COLO668 (cell line): ENCODE measurements at regions not wholly inside any gene's neighbourhood (a gene's known extent, or its start where the extent isn't known, plus 50 kb on each side); places are given as distances from the start of the nearest gene placed in this dataset.
"Not testable (repeated sequence)": the region's sequence is repeated elsewhere in the genome, so short reads cannot be mapped to it uniquely, and the experiment has no call there.

Experiments used
- DNase-seq: peaks from one replicate; lab custom pipeline; 2025; ENCODE audit not compliant: unreplicated experiment; lab: John Stamatoyannopoulos, UW

DNA sequence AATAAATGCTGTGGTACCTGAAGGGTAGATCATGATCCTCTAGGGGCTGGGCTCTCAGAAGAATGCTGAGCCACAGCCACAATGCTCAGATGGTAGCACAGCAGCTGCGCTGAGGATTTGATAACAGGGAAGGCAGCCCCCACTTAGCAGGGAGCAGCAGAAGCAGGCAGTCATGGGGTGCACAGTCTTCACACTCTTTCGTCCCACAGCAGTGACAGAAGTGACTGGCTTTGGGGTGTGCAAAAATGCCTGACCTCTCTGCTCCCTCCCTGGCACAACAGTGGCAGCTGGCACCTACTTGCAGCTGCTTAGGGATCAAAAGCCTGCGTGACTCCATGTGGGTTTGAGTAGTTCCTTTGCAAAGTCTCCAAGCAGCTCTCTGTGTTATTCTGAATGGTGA is 1349.8 kb upstream of the RAG2 start:
- no peak for DNase-seq

DNA sequence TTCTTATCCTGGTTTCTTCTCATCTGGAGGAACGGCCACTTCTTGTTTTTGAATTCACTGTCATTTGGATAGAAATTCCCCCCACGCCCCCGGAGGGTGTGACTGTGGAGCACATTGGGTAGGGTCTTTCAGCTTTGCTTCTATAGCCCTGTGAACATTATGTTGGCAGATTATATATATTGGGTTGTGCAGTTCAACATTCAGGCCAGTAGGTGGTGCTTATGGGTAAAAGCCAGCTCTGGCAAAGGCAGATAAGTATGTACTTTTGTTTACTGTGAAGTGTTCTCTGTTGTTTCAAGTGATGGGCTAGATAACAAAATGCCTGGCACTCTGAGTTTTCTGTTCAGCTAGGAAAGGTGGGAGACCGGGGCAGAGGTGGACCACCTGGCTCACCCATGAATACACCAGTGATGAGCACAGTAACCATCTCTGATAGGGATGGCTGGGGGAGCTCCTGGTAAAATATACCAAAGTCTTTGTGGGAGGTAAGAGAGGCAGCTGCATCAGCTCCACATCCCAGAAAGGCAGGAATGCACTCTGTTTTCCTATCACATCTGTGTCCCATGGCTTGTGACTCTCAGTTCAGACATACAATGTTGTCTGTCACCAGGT is 1348.2 kb upstream of the RAG2 start:
- DNase-seq: peak; percentile 36

DNA sequence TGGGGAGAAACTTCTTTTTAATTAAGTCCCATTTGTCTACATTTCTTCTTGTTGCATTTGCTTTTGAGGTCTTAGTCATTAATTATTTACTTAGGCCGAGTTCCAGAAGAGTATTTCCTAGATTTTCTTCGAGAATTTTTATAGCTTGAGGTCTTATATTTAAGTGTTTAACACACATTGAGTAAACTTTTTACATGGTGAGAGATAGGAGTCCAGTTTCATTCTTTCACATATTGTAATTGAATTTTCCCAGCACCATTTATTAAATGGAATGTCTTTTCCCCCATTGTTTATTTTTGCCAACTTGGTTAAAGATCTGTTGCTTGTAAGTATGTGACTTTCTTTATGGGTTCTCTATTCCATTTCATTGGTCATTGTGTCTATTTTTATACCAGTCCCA is 1344.0 kb upstream of the RAG2 start:
- no peak for DNase-seq

DNA sequence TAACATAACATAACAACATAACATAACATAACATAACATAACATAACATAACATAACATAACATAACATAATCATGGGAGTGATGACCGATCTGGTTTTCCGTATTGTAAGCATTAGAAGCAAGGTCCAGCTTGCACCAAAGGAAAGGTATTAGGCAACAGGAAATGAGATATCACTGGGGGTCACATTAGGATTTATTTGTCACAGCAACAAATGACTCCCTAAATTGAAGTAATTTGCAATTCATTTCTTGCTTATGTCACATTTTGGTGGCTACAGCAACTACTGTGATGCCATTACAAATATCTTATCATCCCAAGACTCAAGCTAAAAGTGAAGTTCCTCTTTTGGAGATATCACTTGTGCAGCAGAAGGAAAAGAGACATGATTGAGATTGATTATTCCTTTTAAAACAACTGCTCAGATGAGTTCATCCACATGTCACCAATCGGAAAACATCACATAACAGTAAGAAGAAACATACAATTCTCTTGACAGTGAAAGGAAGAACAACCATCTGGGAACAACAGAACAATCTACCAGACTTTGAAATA is 1331.1 kb upstream of the RAG2 start:
- no peak for DNase-seq

DNA sequence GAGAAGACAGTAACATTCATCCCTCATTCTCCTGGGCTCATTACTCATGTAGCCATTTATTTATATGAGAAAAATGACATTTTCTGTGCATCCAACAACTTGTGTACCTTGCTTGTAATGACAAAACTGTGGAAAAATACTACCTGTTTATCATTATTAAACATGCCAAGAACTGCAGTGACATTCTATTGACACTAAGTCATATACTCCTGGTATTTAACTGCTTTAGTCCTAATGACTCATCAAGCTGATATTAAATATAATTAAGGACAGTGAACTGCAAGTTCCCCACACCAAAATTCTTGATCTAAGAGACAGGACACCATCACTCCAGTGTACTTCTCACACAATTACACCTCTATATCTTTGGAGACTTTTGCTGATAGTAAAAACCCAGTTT is 1328.7 kb upstream of the RAG2 start:
- no peak for DNase-seq

DNA sequence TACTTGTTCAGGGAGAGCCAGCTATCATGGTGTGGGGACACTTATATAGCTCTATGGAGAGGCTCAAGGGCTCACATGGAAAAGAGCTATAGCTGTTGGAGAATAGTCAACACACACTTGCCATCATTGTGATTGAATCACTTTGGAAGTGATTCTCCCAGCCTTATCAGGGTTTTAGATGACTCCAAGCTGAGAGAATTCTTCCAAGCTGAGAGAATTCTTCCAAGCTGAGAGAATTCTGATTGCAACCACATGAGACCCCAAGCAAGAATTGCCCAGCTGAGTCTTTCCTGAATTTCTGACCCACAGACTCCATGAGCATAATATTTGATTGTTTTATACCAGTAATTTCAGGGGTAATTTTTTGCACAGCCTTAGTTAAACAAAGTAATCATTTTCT is 1318.3 kb upstream of the RAG2 start:
- DNase-seq: no peak

DNA sequence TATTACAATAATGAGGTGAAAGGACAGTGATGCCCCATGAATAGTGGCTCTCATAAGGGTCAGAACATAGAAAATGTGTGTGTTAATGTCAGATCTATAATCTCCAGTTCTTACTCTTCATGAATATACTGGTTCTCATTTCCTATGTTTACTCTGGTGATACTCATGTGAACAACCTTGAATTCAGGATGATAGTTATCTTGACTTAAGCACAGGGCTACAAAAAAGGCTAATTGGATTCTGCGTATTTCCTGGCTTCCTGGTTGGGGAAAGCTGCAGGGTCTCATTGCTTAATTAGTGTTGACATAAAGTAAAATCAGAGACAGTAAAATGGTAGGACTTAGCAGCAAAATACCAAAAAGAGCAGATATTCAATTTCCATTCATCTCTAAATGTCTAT is 1316.8 kb upstream of the RAG2 start:
- DNase-seq: no peak

DNA sequence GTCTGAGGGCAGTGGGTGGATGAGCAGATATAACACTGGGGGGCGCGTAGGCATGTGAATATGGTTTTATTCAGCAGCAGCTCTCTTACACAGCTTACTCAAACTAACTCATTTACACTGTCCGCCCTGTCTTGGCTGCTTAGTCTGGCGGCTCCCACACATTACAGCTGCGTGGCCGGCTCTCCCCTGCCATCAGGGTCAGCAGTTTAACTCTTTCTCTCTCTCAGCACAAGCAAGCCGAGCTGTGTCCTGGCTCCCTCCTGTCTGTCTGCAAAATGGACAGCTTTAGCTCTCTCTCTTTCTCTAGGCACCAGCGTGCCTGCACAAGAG is 1310.1 kb upstream of the RAG2 start:
- DNase-seq: no peak

DNA sequence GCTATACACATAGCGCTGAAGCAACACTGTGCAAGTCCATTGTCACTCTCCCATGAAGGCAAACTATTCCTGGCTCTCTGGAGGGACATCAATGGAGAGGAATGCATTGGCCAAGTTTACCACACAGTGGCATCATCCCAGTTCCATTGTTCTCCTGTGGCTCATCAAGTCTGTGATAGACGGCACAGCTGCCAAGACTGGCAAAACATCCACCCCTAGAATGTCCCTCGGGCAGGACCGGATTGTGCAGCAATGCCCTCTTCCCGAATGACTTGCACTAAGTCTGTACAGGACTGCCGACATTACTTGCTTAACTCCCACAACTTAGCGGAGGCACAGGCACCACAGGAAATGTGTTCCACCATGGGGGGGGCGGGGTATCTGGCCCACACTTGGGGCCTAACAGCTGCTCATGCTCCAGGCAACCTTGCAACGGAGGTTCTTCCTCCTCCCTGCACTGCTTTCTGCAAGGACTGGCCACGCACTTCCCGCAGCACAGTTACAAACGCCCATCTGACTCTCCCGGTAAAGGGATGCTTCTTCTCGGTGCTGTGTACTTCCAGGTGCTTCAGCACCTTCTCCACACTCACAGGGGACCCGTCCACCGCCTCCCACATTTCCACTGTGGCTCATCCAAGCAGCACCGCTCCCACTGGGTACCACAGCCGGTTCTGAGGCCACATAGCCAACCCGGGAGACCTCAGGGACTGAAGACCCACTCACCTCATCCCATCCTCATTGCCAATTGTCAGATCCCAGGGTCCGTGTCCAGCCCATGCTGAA is 1309.6 kb upstream of the RAG2 start:
- no peak for DNase-seq

DNA sequence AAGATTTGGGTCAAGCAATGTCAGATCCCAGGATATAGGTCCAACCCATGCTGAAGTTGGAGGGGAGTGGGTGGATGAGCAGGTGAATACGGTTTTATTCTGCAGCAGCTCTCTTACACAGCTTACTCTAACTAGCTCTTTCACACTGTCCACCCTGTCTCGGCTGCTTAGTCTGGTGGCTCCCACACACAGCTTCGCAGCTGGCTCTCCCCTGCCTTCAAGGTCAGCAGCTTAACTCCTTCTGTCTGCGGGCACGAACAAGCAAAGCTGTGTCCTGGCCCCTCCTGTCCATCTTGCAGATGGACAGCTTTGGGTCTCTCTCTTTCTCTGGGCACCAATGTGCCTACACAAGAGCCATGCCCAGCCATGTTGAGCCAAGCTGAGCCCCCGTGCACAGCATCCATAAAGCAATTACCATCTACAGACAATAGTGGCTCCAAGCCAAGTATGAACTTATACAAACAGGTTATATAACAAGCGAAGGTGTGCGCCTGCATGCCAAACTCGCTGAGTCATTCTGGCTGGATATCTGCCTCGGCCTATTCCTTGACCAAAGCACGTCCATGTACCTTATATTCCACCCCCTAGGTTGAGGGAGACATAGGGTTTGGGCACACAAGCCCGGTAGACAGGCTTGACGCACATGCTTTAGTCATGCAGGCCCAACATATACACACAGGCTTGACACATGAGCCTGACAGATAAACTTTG is 1307.8 kb upstream of the RAG2 start:
- DNase-seq: no peak

DNA sequence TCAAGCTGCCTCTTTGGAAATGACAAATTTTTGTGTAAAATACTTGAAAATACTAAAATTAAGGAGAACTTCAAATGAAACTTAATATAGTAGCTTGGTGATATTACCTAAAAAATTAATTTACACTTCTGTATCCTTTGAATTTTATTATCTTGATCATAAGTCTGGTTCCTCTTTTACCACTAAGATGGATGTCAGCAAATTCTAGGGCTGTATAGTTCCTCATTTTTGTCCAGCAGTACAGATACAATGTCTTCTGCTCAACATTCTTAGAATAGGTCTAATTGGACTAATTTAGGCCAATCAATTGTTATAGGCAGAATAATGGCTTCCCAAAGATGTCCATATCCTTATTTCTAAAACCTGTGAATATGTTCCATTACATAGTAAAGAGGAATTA is 1298.0 kb upstream of the RAG2 start:
- no peak for DNase-seq

DNA sequence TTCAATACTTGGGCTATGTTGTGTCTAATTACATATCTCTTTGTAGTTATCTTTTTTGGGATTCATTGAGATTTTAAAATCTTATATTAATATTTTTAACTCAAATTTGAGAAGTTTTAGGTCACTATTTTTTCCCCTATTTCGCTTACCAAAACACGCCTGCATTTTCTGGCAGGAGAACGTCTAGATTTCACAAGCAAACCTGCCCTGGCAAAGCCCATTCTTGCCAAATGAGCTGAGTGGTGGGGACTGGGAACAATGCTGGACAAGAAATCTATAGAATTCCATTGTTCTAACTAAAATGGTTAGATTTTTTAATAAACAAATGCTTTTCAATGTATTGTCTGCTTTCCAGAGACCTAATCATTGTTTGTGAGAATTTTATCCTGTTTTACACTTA is 1283.7 kb upstream of the RAG2 start:
- no peak for DNase-seq

DNA sequence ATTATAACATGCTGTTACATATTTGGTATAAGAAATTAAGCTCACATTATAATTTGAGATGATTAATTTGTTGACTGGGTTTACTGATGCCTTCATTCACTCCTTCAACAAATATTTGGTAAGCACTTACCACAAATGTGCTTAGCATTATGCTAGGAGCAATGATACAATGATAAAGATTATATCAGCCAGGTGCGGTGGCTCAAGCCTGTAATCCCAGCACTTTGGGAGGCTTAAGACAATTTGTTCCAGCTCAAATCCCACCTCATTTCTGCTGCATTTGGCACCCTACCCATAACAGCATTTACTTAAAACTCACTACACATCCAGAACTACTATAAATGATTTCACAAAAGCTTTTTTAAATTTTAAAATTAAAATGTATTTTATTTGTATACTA is 1263.6 kb upstream of the RAG2 start:
- DNase-seq: no peak

DNA sequence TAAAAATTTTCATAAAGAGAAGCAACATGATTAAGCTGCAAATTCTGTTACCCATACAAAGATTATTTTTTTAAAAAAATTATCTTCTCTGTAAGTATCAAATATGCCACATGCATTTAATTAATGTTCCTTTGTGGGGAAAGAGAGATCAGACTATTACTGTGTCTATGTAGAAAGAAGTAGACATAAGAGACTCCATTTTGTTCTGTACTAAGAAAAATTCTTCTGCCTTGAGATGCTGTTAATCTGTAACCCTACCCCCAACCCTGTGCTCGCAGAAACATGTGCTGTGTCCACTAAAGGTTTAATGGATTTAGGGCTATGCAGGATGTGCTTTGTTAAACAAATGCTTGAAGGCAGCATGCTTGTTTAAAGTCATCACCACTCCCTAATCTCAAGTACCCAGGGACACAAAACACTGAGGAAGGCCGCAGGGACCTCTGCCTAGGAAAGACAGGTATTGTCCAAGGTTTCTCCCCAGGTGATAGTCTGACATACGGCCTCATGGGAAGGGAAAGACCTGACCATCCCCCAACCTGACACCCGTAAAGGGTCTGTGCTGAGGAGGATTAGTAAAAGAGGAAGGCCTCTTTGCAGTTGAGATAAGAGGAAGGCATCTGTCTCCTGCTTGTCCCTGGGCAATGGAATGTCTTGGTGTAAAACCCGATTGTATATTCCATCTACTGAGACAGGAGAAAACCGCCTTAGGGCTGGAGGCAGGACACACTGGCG is 1260.9 kb upstream of the RAG2 start:
- DNase-seq: not testable (repeated sequence)

DNA sequence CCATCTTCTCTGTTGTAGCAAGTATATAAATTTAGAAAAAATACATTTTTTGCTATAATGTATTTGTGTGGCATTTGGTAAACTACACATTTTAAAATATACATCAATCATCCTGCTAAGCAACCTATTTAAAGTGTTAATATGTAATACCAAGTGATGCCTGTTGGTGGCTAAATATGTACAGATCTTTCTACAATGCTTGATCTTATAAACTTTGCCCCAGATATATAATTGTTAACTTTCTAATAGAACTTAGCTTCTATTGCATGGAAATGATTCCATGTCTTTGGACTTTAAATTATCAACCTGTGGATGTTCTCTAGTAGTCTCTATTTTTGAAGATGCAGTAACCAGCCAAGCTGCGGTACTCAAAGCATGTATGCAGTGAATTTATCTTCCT is 1260.4 kb upstream of the RAG2 start:
- no peak for DNase-seq

DNA sequence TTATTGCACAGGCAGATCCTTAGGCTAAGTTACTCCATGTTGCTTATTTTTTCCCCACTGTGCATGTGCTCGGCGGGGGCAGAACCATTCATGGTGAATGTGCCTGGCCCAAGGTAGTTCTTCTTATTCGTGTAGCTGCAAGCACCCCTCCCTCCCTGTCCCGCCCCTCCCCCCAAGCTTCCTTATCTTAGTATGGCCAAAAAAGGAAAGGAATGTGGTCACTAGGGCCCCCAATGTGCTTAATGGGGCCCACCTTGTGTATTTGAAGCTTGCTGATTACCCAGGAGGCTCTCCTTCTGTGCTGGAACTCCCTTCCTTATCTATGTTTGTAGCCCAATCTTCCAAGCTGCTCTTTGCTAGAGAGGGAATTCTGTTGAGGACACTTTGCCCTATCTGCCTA is 1259.7 kb upstream of the RAG2 start:
- no peak for DNase-seq

DNA sequence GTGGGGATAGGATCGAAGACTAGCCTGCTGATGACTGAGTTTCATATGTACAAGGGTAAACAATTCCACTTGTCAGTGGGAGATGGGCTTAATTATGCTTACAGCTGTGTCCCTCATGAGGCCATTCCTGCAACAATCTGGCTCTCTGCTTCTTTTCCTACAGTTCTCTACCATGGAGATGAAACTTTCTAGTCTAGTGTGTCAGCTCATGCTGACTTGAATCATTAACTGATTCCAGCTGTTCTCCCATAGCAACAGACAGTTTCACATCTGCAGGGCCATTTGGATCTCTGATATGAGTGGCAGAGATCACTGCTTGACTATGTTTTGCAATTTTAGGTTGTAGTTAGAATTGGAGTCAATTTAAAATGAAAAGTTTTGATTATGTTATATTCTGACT is 1251.7 kb upstream of the RAG2 start:
- DNase-seq: no peak

DNA sequence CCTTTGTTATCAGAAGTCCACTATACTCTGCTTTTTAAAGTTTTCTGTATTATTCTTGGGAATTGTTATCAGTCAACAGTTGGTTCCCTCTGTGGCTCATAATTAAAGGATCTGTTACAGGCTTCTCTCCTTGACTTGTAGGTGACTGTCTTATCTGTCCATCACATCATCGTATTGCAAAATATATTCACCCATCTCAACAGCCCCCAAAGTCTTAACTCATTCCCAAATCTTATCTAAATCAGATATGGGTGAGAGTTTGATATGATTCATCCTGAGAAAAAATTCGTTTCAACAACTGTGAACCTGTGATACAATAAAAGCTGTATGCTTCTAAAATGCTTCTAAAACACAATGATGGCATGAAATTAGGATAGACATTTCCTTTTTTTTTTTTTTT is 1245.6 kb upstream of the RAG2 start:
- no peak for DNase-seq

DNA sequence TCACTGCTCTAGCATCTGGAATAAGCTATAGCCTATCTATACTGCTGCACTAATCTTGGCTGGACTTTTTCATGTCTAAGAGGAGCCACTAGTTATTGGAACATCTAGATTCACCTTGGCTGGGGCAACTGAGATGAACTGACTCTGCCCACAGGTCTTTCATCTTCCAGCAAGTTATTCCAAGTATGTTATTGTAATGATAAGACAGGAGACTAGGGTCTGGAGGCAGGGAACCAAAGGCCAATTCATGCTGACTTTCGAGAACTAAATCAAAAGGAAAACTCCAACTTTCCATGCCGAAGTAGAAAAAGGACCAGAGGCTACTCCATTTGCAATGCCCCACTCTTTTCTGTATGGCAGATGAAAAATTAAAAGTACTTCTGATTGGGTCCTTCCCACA is 1243.0 kb upstream of the RAG2 start:
- no peak for DNase-seq

DNA sequence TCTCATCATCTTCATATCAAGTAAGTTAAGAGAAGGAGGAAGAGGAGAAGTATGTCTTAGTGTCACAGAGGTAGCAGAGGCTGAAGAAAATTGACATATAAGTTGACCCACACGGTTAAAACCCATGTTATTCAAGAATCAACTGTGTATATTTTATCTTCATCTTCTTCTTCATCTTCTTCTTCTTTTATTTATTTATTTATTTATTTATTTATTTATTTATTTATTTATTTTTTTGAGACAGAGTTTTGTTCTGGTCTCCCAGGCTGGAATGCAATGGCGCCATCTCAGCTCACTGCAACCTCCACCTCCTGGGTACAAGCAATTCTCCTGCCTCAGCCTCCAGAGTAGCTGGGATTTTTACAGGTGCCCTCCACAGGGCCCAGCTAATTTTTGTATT is 1242.3 kb upstream of the RAG2 start:
- not testable (repeated sequence) for DNase-seq

DNA sequence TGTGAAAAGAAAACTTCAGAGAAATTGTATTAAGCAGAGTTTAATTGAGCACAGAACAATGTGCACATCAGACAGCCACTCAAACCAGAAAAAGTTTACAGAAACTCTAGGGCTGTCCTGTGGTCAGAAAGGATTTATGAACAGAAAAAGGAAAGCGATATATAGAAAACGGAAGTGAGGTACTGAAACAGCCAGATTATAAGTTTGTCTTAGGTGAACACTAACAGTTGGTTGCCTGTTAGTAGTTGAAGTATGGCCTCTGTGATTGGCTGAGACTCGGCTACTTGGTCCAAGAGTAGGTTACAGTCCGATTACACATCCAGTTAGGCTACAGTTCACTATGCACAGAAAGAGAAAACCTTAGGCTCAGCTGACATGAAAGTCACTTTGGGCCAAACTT is 1232.5 kb upstream of the RAG2 start:
- no peak for DNase-seq
